ENCODE measurements at regions not wholly inside any gene's neighbourhood (a gene's known extent, or its start where the extent isn't known, plus 50 kb on each side); places are given as distances from the start of the nearest gene placed in this dataset.

- TF ChIP-seq CTCF (IDR thresholded peaks at IDR 0.05) (no peak), POLR2A (IDR thresholded peaks at IDR 0.05) (no peak)
Measured at GRCh38 chr15:47039225-47039624, 678.1 kb upstream of the SEMA6D start.

All from lower leg skin (tissue), 3 donors.